K562 (cell line): ENCODE measurements at regions not wholly inside any gene's neighbourhood (a gene's known extent, or its start where the extent isn't known, plus 50 kb on each side); places are given as distances from the start of the nearest gene placed in this dataset.

Experiments
- ATAC-seq: fragments of 200-7000 bp; cut with Tn5 transposase; 3 replicates; pipeline ENCODE4 v1.9.1; 2020; ENCODE audit warnings: moderate library complexity
- BruUV-seq: library from RNA; stranded (reverse); fragments of 400-500 nt; replicated peaks from 2 replicates; lab custom pipeline; 2021; lab: Mats Ljungman, UMichigan
- CTCF ChIA-PET: fragments of 300-600 bp; formaldehyde crosslinking; extraction: SDS; loops from one replicate; lab custom pipeline; 2021; ENCODE audit warnings: low intra/inter-chr PET ratio; lab: Yijun Ruan, JAX
- POLR2A ChIA-PET: fragments of 300-600, 350-650 bp; sonication (Branson Sonifier 250); formaldehyde crosslinking; extraction: SDS; loops from one replicate; lab custom pipeline; 2021; ENCODE audit warnings: antibody characterized with exemption, inconsistent platforms; lab: Yijun Ruan, JAX
- DNase-seq, 4 experiments: peaks; one replicate each; pipeline versions ENCODE4 v3.0.0 to v3.0.0-alpha.2; 2011 to 2018; ENCODE audit warnings: low spot score in 3 of 4, mixed read lengths in 3 of 4; ENCODE audit errors: extremely low read depth in 1 of 4
- FAIRE-seq: peaks from 2 replicates; lab custom pipeline; 2011; peaks lifted over from hg19 to GRCh38; lab: Jason Lieb, UNC
- H2AFZ ChIP-seq: 2 replicates; pipeline ENCODE4 v1.6.0; 2011; ENCODE audit warnings: low read depth, low read length, control low read depth, inconsistent platforms
- H3K27ac ChIP-seq: fragments of 200-600 bp; 3 replicates; pipeline ENCODE4 v1.8.0; 2011; ENCODE audit warnings: low read depth, mild to moderate bottlenecking, control low read depth, inconsistent platforms, low read length, moderate library complexity, mixed read lengths; ENCODE audit errors: extremely low read depth
- H3K27me3 ChIP-seq, 2 experiments: fragments of 300-600 bp in 1 of 2; 2 replicates in 1 of 2; 3 replicates in 1 of 2; pipeline versions ENCODE4 v1.6.0 to v1.8.0; 2011; ENCODE audit warnings: inconsistent platforms in 2 of 2, low read length in 2 of 2, mild to moderate bottlenecking in 1 of 2, mixed read lengths in 1 of 2, moderate library complexity in 1 of 2; ENCODE audit not compliant: control insufficient read depth in 2 of 2, insufficient read depth in 2 of 2
- H3K36me3 ChIP-seq: fragments of 300-600 bp; 3 replicates; pipeline ENCODE4 v1.8.0; 2011; ENCODE audit warnings: mild to moderate bottlenecking, low read length, inconsistent platforms; ENCODE audit not compliant: control insufficient read depth, insufficient read depth
- H3K4me1 ChIP-seq, 2 experiments: fragments of 200-600 bp in 1 of 2; replicated peaks in 1 of 2; 2 replicates in 1 of 2; 3 replicates in 1 of 2; pipeline versions ENCODE4 v1.5.1 to v1.8.0; 2011; ENCODE audit warnings: inconsistent platforms in 2 of 2, low read length in 2 of 2, mild to moderate bottlenecking in 1 of 2, mixed read lengths in 1 of 2, moderate library complexity in 1 of 2; ENCODE audit not compliant: control insufficient read depth in 2 of 2, insufficient read depth in 2 of 2
- H3K4me2 ChIP-seq: 2 replicates; pipeline ENCODE4 v1.6.1; 2011; ENCODE audit warnings: low read length, control low read depth, inconsistent platforms, mixed read lengths; ENCODE audit not compliant: insufficient read depth
- H3K4me3 ChIP-seq: fragments of 200-600 bp; sonication (generic), shearing (Covaris generic); 2 replicates; pipeline ENCODE4 v1.5.1; 2016; ENCODE audit warnings: control low read depth, inconsistent platforms
- H3K79me2 ChIP-seq: fragments of 200-600 bp; 3 replicates; pipeline ENCODE4 v1.8.0; 2011; ENCODE audit warnings: low read length, inconsistent platforms; ENCODE audit not compliant: control insufficient read depth, insufficient read depth
- H3K9ac ChIP-seq, 2 experiments: 2 replicates each; pipeline versions ENCODE4 v1.6.0 to v1.6.1; 2011; ENCODE audit warnings: low read depth in 2 of 2, low read length in 2 of 2, control low read depth in 1 of 2, inconsistent platforms in 1 of 2, mild to moderate bottlenecking in 1 of 2, mixed read lengths in 1 of 2; ENCODE audit not compliant: insufficient read depth in 1 of 2
- H3K9me1 ChIP-seq: one replicate; pipeline ENCODE4 v1.6.0; 2011; ENCODE audit warnings: inconsistent platforms, mild to moderate bottlenecking, low read length, moderate library complexity; ENCODE audit not compliant: control insufficient read depth, insufficient read depth
- H3K9me3 ChIP-seq: replicated peaks from 2 replicates; pipeline ENCODE4 v1.5.1; 2011; ENCODE audit warnings: low read depth, low read length, inconsistent platforms; ENCODE audit not compliant: control insufficient read depth, insufficient read depth
- H4K20me1 ChIP-seq: replicated peaks from 2 replicates; pipeline ENCODE4 v1.6.1; 2011; ENCODE audit warnings: low read length, inconsistent platforms, mixed read lengths; ENCODE audit not compliant: control insufficient read depth, insufficient read depth
- ADNP ChIP-seq: fragments of 200-800 bp; sonication (Bioruptor generic); IDR thresholded peaks from 2 replicates; pipeline ENCODE4 v1.6.1; 2016; ENCODE audit warnings: missing genetic modification characterization, missing compliant biosample characterization
- CAMTA2 ChIP-seq: fragments of 250-450 bp; sonication (Bioruptor Pico); conservative IDR thresholded peaks from 2 replicates; pipeline ENCODE4 v1.5.1; 2022
- FOXA1 ChIP-seq: fragments of 450-650 bp; IDR thresholded peaks from 2 replicates; pipeline ENCODE4 v1.6.1; 2016; ENCODE audit warnings: mild to moderate bottlenecking, borderline replicate concordance
- KLF1 ChIP-seq: fragments of 450-650 bp; IDR thresholded peaks from 2 replicates; pipeline ENCODE4 v1.6.1; 2016; ENCODE audit warnings: missing genetic modification characterization, missing compliant biosample characterization
- MYBL2 ChIP-seq, 2 experiments: fragments of 450-650 bp in 1 of 2; sonication (generic) in 1 of 2; formaldehyde crosslinking in 1 of 2; IDR thresholded peaks; 2 replicates each; pipeline versions ENCODE4 v1.6.1 to v1.8.1; 2017 to 2022; ENCODE audit warnings: borderline replicate concordance in 1 of 2, inconsistent platforms in 1 of 2, low read depth in 1 of 2, mild to moderate bottlenecking in 1 of 2, missing genetic modification reagents in 1 of 2, moderate library complexity in 1 of 2
- WGBS: fragments of 100-300 bp; shearing (Covaris generic); methylation state at CpG from one replicate; pipeline ENCODE4 v1.1.6; 2016; ENCODE audit warnings: low coverage, mixed read lengths; ENCODE audit not compliant: insufficient coverage; ENCODE audit errors: missing lambda C conversion rate; 5-methylcytosine and 5-hydroxymethylcytosine counted together
- in situ Hi-C: fragments of 300-500 bp; cut with MboI; formaldehyde crosslinking; loops from 4 replicates; pipeline ENCODE4 v1.15.0; 2018; ENCODE audit warnings: inconsistent platforms, mixed read lengths
- intact Hi-C: fragments of 100-400 bp; cut with micrococcal nuclease; formaldehyde crosslinking; loops from 2 replicates; pipeline ENCODE4 v1.14.2; 2022
- TF ChIP-seq, protein P1 (sequence below): fragments of 150-350 bp; conservative IDR thresholded peaks from 2 replicates; pipeline ENCODE4 v1.6.1; 2014; ENCODE audit warnings: low read length
- TF ChIP-seq, protein P2 (sequence below): fragments of 450-650 bp; IDR thresholded peaks from 2 replicates; pipeline ENCODE4 v1.7.1; 2018; ENCODE audit warnings: mild to moderate bottlenecking, low read depth; ENCODE audit not compliant: partially characterized antibody
- TF ChIP-seq, protein P3 (sequence below), 2 experiments: fragments of 250-450 bp in 1 of 2; fragments of 450-650 bp in 1 of 2; sonication (Bioruptor Pico) in 1 of 2; IDR thresholded peaks; 2 replicates each; pipeline versions ENCODE4 v1.6.1 to v1.8.0; 2016 to 2021; ENCODE audit warnings: mild to moderate bottlenecking in 2 of 2, moderate library complexity in 2 of 2, missing compliant biosample characterization in 1 of 2, missing genetic modification characterization in 1 of 2

DNA sequence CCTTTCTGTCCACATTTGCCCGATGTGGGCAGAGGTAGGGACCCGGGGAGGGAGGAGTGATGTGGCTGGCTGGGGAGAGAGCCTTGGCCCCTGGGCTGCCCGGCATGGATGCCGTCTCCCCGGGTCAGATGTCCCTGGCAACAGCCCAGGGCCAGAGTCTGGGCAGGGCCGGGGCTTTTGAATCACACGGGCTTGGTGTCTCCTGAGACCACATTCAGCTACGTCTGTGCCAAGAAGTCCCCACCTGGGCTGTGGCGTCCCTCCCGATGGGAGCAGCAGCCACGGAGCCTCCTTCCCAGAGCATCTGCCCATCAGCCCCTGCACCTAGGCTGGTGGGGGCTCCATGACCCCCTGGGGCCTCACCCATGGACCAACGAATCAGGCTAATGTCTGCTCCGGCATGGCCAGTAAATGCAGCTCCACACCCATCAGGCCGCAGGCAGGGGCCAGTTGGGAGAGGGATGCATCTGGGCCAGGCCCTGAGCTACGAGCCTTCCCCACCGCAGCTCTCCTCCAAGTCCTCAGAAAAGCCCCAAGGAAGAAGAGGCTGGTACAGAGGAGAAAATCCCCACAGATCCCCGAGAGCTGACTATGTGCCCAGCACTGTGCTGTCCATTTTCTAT lies 109.4 kb downstream of the RFLNA start:
- Histone ChIP-seq H3K9ac (no peak overlapping the region; a peak in 1 of 4 replicates), H3K9me3 (no peaks in the 10 kb centered on the region), H3K36me3 (peaks cover 34% of the 10 kb centered on the region; the same call in 2 of the 3 replicates), H3K27ac (no peak overlapping the region), H2AFZ (no peak overlapping the region), H3K79me2 (no peaks in the 10 kb centered on the region), H3K4me2 (no peak overlapping the region), H3K27me3 (no peaks in the 10 kb centered on the region), H3K4me1 (peaks cover 0 to 16% of the 10 kb centered on the region in 2 experiments; a peak in 2 of 5 replicates)
- ChIA-PET POLR2A (interaction anchor here (1.0 kb wide), 1 partner anchor 16 kb away, joined by 4 read pairs; no protein-coding TSS in a partner anchor), CTCF (no interaction called here)
- no TSS peak for BruUV-seq
- in situ Hi-C loops: no loop called here
- WGBS: 82% methylated on average over 17 of the region's 17 CpGs
- no peak for ATAC-seq
- TF ChIP-seq, protein P1, sequence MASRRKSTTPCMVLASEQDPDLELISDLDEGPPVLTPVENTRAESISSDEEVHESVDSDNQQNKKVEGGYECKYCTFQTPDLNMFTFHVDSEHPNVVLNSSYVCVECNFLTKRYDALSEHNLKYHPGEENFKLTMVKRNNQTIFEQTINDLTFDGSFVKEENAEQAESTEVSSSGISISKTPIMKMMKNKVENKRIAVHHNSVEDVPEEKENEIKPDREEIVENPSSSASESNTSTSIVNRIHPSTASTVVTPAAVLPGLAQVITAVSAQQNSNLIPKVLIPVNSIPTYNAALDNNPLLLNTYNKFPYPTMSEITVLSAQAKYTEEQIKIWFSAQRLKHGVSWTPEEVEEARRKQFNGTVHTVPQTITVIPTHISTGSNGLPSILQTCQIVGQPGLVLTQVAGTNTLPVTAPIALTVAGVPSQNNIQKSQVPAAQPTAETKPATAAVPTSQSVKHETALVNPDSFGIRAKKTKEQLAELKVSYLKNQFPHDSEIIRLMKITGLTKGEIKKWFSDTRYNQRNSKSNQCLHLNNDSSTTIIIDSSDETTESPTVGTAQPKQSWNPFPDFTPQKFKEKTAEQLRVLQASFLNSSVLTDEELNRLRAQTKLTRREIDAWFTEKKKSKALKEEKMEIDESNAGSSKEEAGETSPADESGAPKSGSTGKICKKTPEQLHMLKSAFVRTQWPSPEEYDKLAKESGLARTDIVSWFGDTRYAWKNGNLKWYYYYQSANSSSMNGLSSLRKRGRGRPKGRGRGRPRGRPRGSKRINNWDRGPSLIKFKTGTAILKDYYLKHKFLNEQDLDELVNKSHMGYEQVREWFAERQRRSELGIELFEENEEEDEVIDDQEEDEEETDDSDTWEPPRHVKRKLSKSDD: no peak
- TF ChIP-seq, protein P2, sequence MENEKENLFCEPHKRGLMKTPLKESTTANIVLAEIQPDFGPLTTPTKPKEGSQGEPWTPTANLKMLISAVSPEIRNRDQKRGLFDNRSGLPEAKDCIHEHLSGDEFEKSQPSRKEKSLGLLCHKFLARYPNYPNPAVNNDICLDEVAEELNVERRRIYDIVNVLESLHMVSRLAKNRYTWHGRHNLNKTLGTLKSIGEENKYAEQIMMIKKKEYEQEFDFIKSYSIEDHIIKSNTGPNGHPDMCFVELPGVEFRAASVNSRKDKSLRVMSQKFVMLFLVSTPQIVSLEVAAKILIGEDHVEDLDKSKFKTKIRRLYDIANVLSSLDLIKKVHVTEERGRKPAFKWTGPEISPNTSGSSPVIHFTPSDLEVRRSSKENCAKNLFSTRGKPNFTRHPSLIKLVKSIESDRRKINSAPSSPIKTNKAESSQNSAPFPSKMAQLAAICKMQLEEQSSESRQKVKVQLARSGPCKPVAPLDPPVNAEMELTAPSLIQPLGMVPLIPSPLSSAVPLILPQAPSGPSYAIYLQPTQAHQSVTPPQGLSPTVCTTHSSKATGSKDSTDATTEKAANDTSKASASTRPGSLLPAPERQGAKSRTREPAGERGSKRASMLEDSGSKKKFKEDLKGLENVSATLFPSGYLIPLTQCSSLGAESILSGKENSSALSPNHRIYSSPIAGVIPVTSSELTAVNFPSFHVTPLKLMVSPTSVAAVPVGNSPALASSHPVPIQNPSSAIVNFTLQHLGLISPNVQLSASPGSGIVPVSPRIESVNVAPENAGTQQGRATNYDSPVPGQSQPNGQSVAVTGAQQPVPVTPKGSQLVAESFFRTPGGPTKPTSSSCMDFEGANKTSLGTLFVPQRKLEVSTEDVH: no peak
- TF ChIP-seq FOXA1: no peak
- no peak for TF ChIP-seq ADNP (tag)
- no peak for TF ChIP-seq CAMTA2 (CRISPR knock-in tag)
- TF ChIP-seq, protein P3, sequence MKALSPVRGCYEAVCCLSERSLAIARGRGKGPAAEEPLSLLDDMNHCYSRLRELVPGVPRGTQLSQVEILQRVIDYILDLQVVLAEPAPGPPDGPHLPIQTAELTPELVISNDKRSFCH (CRISPR knock-in tag; IDR thresholded peaks at IDR 0.05): no peak
- TF ChIP-seq, protein P3 (tag; IDR thresholded peaks at IDR 0.05): no peak
- no peak for TF ChIP-seq MYBL2 (IDR thresholded peaks at IDR 0.05; ENCODE audit: low read depth)
- no peak for TF ChIP-seq MYBL2 (CRISPR knock-in tag; IDR thresholded peaks at IDR 0.05; ENCODE audit: borderline replicate concordance)
- no peak for TF ChIP-seq KLF1
- TF ChIP-seq, all 486 proteins: peak for 0
- Histone ChIP-seq H3K9me1 (no peaks in the 10 kb centered on the region), H4K20me1 (0 out of 2 replicates have a peak, but pooled peaks cover 6% of the 10 kb centered on the region), H3K4me3 (no peak overlapping the region)
- intact Hi-C loops: no loop called here
- DNase-seq (no peak), FAIRE-seq (no peak)
